RPMI7951 (cell line): ENCODE measurements at regions not wholly inside any gene's neighbourhood (a gene's known extent, or its start where the extent isn't known, plus 50 kb on each side); places are given as distances from the start of the nearest gene placed in this dataset.
"Not testable (repeated sequence)": the region's sequence is repeated elsewhere in the genome, so short reads cannot be mapped to it uniquely, and the experiment has no call there.

ENCODE experiments used
- DNase-seq: peaks from one replicate; pipeline ENCODE4 v3.0.0-alpha.2; 2012; ENCODE audit warnings: low read depth

- no peak for DNase-seq
These were observed 63.7 kb upstream of the SYT4 start for GRCh38 chr18:43341014-43341413.

GRCh38 chr18:43350176-43350575 lies 72.9 kb upstream of the SYT4 start:
- no peak for DNase-seq

GRCh38 chr18:43364535-43364934 lies 87.2 kb upstream of the SYT4 start:
- DNase-seq: no peak

GRCh38 chr18:43367895-43368294 lies 90.6 kb upstream of the SYT4 start:
- DNase-seq: no peak

GRCh38 chr18:43369311-43369710 lies 92.0 kb upstream of the SYT4 start:
- DNase-seq: not testable (repeated sequence)

GRCh38 chr18:43372773-43373172 lies 95.5 kb upstream of the SYT4 start:
- DNase-seq: no peak

- DNase-seq: no peak
These were observed 102.9 kb upstream of the SYT4 start for GRCh38 chr18:43380104-43380672.

- no peak for DNase-seq
These were observed 105.5 kb upstream of the SYT4 start for GRCh38 chr18:43382641-43383403.

GRCh38 chr18:43389163-43389562 lies 111.9 kb upstream of the SYT4 start:
- no peak for DNase-seq

- DNase-seq: no peak
These were observed 114.9 kb upstream of the SYT4 start for GRCh38 chr18:43392168-43392567.

GRCh38 chr18:43393174-43393573 lies 115.9 kb upstream of the SYT4 start:
- DNase-seq: no peak

GRCh38 chr18:43396266-43396665 lies 119.0 kb upstream of the SYT4 start:
- no peak for DNase-seq

GRCh38 chr18:43398601-43399000 lies 121.3 kb upstream of the SYT4 start:
- DNase-seq: no peak

GRCh38 chr18:43405097-43405496 lies 127.8 kb upstream of the SYT4 start:
- DNase-seq: no peak

GRCh38 chr18:43414006-43414405 lies 136.7 kb upstream of the SYT4 start:
- DNase-seq: no peak

- DNase-seq: no peak
These were observed 142.8 kb upstream of the SYT4 start for GRCh38 chr18:43420091-43420490.

GRCh38 chr18:43420950-43421349 lies 143.7 kb upstream of the SYT4 start:
- no peak for DNase-seq

GRCh38 chr18:43422518-43422917 lies 145.2 kb upstream of the SYT4 start:
- DNase-seq: no peak

- DNase-seq: no peak
These were observed 158.6 kb upstream of the SYT4 start for GRCh38 chr18:43435851-43436250.

GRCh38 chr18:43442131-43442530 lies 164.8 kb upstream of the SYT4 start:
- DNase-seq: no peak

GRCh38 chr18:43442571-43442970 lies 165.3 kb upstream of the SYT4 start:
- DNase-seq: no peak

- no peak for DNase-seq
These were observed 188.2 kb upstream of the SYT4 start for GRCh38 chr18:43465483-43465882.

GRCh38 chr18:43471873-43472272 lies 194.6 kb upstream of the SYT4 start:
- DNase-seq: no peak

GRCh38 chr18:43481069-43481468 lies 203.8 kb upstream of the SYT4 start:
- DNase-seq: no peak
